Neural cell (in vitro differentiated cells): ENCODE measurements at regions not wholly inside any gene's neighbourhood (a gene's known extent, or its start where the extent isn't known, plus 50 kb on each side); places are given as distances from the start of the nearest gene placed in this dataset.

ENCODE experiments used
- EP300 ChIP-seq: fragments of 450-650 bp; conservative IDR thresholded peaks from 2 replicates; pipeline ENCODE4 v1.6.1; 2014; ENCODE audit warnings: antibody characterized with exemption, mild to moderate bottlenecking, moderate library complexity; ENCODE audit not compliant: poor library complexity, severe bottlenecking
- EZH2 ChIP-seq: fragments of 200-600, 300-800 bp; shearing (Covaris generic), sonication (generic); IDR thresholded peaks from 2 replicates; pipeline ENCODE4 v1.6.1; 2014; ENCODE audit warnings: antibody characterized with exemption, low read length, borderline replicate concordance, mild to moderate bottlenecking; ENCODE audit not compliant: insufficient read depth, poor library complexity, severe bottlenecking
- MXI1 ChIP-seq: fragments of 450-650 bp; conservative IDR thresholded peaks from 2 replicates; pipeline ENCODE4 v1.6.1; 2014; ENCODE audit warnings: antibody characterized with exemption, mild to moderate bottlenecking; ENCODE audit not compliant: poor library complexity, severe bottlenecking
- POLR2AphosphoS5 ChIP-seq: IDR thresholded peaks from 2 replicates; pipeline ENCODE4 v1.6.1; 2012
- REST ChIP-seq: IDR thresholded peaks from 2 replicates; pipeline ENCODE4 v1.6.1; 2012; ENCODE audit warnings: borderline replicate concordance
- SMC3 ChIP-seq: fragments of 450-650 bp; conservative IDR thresholded peaks from 2 replicates; pipeline ENCODE4 v1.6.1; 2014; ENCODE audit warnings: antibody characterized with exemption, mild to moderate bottlenecking, moderate library complexity; ENCODE audit not compliant: poor library complexity
- TAF1 ChIP-seq: IDR thresholded peaks from 2 replicates; pipeline ENCODE4 v1.6.1; 2012; ENCODE audit warnings: low read depth
- TF ChIP-seq, protein P1 (sequence below): fragments of 450-650 bp; IDR thresholded peaks from 2 replicates; pipeline ENCODE4 v1.5.1; 2014; ENCODE audit warnings: antibody characterized with exemption, mild to moderate bottlenecking, moderate library complexity; ENCODE audit not compliant: poor library complexity, severe bottlenecking

GRCh38 chr5:40098313-40098712 lies 581.4 kb upstream of the PTGER4 start:
- TF ChIP-seq POLR2AphosphoS5, result no peak
- TF ChIP-seq, protein P1, sequence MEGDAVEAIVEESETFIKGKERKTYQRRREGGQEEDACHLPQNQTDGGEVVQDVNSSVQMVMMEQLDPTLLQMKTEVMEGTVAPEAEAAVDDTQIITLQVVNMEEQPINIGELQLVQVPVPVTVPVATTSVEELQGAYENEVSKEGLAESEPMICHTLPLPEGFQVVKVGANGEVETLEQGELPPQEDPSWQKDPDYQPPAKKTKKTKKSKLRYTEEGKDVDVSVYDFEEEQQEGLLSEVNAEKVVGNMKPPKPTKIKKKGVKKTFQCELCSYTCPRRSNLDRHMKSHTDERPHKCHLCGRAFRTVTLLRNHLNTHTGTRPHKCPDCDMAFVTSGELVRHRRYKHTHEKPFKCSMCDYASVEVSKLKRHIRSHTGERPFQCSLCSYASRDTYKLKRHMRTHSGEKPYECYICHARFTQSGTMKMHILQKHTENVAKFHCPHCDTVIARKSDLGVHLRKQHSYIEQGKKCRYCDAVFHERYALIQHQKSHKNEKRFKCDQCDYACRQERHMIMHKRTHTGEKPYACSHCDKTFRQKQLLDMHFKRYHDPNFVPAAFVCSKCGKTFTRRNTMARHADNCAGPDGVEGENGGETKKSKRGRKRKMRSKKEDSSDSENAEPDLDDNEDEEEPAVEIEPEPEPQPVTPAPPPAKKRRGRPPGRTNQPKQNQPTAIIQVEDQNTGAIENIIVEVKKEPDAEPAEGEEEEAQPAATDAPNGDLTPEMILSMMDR, result no peak
- no peak for TF ChIP-seq TAF1
- no peak for TF ChIP-seq EP300
- no peak for TF ChIP-seq REST
- TF ChIP-seq SMC3, result no peak
- TF ChIP-seq EZH2, result no peak
- TF ChIP-seq MXI1, result no peak
